Retina (tissue), 1 donor: ENCODE measurements at regions not wholly inside any gene's neighbourhood (a gene's known extent, or its start where the extent isn't known, plus 50 kb on each side); places are given as distances from the start of the nearest gene placed in this dataset.

Source experiments
- DNase-seq: peaks from one replicate; pipeline ENCODE4 v3.0.0-alpha.2; 2016

GRCh38 chr1:227449741-227450441 is 113.5 kb upstream of the ZNF678 start:
- no peak for DNase-seq

- no peak for DNase-seq
Observed at GRCh38 chr1:227449051-227449450, 114.3 kb upstream of the ZNF678 start.

GRCh38 chr1:227447531-227447990 is 115.8 kb upstream of the ZNF678 start:
- DNase-seq, result no peak

- no peak for DNase-seq
Observed at GRCh38 chr1:227445746-227446145, 117.6 kb upstream of the ZNF678 start.

- no peak for DNase-seq
Observed at GRCh38 chr1:227445092-227445674, 118.2 kb upstream of the ZNF678 start.

GRCh38 chr1:227440182-227440581 is 121.9 kb upstream of the CDC42BPA start:
- DNase-seq, result no peak

- no peak for DNase-seq
Observed at GRCh38 chr1:227437495-227438008, 119.3 kb upstream of the CDC42BPA start.

- DNase-seq, result no peak
Observed at GRCh38 chr1:227434808-227435444, 116.6 kb upstream of the CDC42BPA start.

- DNase-seq, result no peak
Observed at GRCh38 chr1:227433663-227434341, 115.5 kb upstream of the CDC42BPA start.

GRCh38 chr1:227432981-227433380 is 114.7 kb upstream of the CDC42BPA start:
- DNase-seq, result no peak

- DNase-seq, result no peak
Observed at GRCh38 chr1:227432181-227432535, 113.9 kb upstream of the CDC42BPA start.

GRCh38 chr1:227429447-227430359 is 111.4 kb upstream of the CDC42BPA start:
- no peak for DNase-seq

- no peak for DNase-seq
Observed at GRCh38 chr1:227428803-227429202, 110.5 kb upstream of the CDC42BPA start.

- DNase-seq, result no peak
Observed at GRCh38 chr1:227427411-227427810, 109.1 kb upstream of the CDC42BPA start.

- DNase-seq, result no peak
Observed at GRCh38 chr1:227424953-227425352, 106.7 kb upstream of the CDC42BPA start.

- no peak for DNase-seq
Observed at GRCh38 chr1:227424159-227424680, 105.9 kb upstream of the CDC42BPA start.

- no peak for DNase-seq
Observed at GRCh38 chr1:227422581-227422980, 104.3 kb upstream of the CDC42BPA start.

GRCh38 chr1:227420147-227420546 is 101.9 kb upstream of the CDC42BPA start:
- DNase-seq, result no peak

- no peak for DNase-seq
Observed at GRCh38 chr1:227417756-227418480, 99.6 kb upstream of the CDC42BPA start.

GRCh38 chr1:227416156-227416830 is 98.0 kb upstream of the CDC42BPA start:
- no peak for DNase-seq
